IPS-15b (cell line): ENCODE measurements at regions not wholly inside any gene's neighbourhood (a gene's known extent, or its start where the extent isn't known, plus 50 kb on each side); places are given as distances from the start of the nearest gene placed in this dataset.

Experiments used
- H3K27me3 ChIP-seq: one replicate; pipeline ENCODE4 v1.6.1; 2013; ENCODE audit warnings: low read length; ENCODE audit not compliant: control insufficient read depth, insufficient read depth
- H3K36me3 ChIP-seq: one replicate; pipeline ENCODE4 v1.6.1; 2013; ENCODE audit warnings: low read length; ENCODE audit not compliant: control insufficient read depth, insufficient read depth
- H3K4me1 ChIP-seq: one replicate; pipeline ENCODE4 v1.6.1; 2013; ENCODE audit warnings: mild to moderate bottlenecking, low read length; ENCODE audit not compliant: control insufficient read depth, insufficient read depth
- H3K4me3 ChIP-seq: one replicate; pipeline ENCODE4 v1.5.1; 2013; ENCODE audit warnings: low read depth, low read length
- H3K9ac ChIP-seq: one replicate; pipeline ENCODE4 v1.6.1; 2013; ENCODE audit warnings: low read depth, mild to moderate bottlenecking, low read length
- H3K9me3 ChIP-seq: one replicate; pipeline ENCODE4 v1.6.1; 2013; ENCODE audit warnings: mild to moderate bottlenecking, low read length; ENCODE audit not compliant: control insufficient read depth, insufficient read depth

DNA sequence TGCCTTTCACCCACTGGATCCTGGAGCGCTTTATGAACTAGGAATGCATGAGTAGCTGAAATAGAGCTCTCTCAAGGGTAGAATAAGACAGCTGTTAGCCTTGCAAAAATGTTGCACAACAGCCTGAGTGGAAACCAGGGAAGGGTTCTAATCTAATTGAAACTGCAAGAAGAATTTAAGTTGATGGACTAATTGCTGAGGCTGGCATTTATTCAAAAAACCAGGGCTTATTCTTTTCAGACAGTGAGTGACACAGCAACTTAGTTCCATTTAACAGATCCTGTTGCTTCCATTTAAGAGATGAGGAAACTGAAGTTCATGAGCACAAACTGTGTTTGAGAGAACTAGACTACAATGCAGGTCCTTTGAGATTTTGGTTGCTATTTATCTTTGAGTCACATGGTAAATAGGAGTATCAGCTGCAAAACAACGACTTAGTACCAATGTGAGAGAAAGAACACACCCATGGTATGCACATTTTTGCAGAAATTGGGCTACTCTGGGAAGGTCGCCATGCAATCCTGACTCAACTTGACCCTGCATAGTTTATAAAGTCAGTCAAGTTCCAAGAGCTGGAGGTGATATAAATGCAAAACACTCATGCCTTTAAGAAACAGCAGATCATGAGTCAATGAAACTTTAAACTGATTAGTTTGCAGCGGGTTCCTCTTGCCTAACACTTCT lies 76.4 kb upstream of the PARD3B start:
- Histone ChIP-seq H3K9me3 (no peaks in the 10 kb centered on the region), H3K4me3 (no peak overlapping the region), H3K36me3 (no peaks in the 10 kb centered on the region), H3K4me1 (no peaks in the 10 kb centered on the region), H3K9ac (no peak overlapping the region), H3K27me3 (no peaks in the 10 kb centered on the region)

GRCh38 chr2:204470178-204470620 lies 75.1 kb upstream of the PARD3B start:
- no peak overlapping the region for H3K4me3 ChIP-seq
- no peaks in the 10 kb centered on the region for H3K36me3 ChIP-seq
- H3K27me3 ChIP-seq = no peaks in the 10 kb centered on the region
- H3K9ac ChIP-seq = no peak overlapping the region
- no peaks in the 10 kb centered on the region for H3K9me3 ChIP-seq
- H3K4me1 ChIP-seq = no peaks in the 10 kb centered on the region

DNA sequence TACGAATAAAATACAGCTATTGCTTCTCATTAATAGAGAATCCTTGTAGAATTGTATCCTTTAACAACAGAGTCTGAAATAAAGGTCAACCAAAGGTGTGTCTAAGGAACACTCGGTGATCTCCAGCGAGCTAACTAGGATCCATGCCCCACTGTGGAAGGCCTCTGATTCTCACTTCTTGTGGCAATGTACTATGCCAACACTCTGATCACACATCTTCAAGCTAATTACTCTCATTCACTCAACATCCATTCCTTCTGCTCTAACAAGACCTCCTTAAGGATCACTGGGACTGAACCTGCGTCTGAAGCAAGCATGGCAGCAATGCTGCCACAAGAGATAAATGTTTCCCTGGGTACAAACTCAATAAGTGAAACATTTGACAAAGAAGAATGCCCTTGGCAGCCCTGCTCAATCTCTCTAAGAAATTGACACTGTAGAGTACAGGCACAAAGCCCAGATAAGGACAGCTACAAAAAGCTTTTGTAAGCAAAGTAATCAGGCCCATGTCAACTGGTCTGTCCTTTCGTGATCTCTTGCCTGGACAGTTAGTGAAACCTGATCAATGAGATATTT lies 74.6 kb upstream of the PARD3B start:
- Histone ChIP-seq H3K4me1 (no peaks in the 10 kb centered on the region), H3K9ac (no peak overlapping the region), H3K4me3 (no peak overlapping the region), H3K36me3 (no peaks in the 10 kb centered on the region), H3K27me3 (no peaks in the 10 kb centered on the region), H3K9me3 (no peaks in the 10 kb centered on the region)

DNA sequence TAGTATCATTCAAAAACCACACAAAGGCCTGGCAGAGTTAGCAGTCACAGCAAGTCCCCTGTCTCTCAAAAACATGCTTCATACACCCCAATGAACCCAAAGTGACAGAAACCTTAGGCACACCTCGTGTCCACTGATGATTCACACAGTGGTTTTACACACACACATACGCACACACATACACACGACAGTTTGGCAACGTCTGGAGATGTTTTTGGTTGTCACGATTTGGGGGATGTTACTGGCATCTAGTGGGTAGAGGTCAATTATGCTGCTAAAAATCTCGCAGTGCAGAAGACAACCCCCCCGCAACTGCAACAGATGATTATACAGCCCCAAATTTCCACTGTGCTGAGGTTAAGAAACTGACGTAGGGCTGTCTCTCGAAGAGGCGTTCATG lies 72.9 kb upstream of the PARD3B start:
- Histone ChIP-seq H3K27me3 (no peaks in the 10 kb centered on the region), H3K4me3 (no peak overlapping the region), H3K36me3 (no peaks in the 10 kb centered on the region), H3K9ac (no peak overlapping the region), H3K4me1 (no peaks in the 10 kb centered on the region), H3K9me3 (no peaks in the 10 kb centered on the region)

GRCh38 chr2:204473224-204473623 lies 72.1 kb upstream of the PARD3B start:
- no peak overlapping the region for H3K9ac ChIP-seq
- no peaks in the 10 kb centered on the region for H3K36me3 ChIP-seq

DNA sequence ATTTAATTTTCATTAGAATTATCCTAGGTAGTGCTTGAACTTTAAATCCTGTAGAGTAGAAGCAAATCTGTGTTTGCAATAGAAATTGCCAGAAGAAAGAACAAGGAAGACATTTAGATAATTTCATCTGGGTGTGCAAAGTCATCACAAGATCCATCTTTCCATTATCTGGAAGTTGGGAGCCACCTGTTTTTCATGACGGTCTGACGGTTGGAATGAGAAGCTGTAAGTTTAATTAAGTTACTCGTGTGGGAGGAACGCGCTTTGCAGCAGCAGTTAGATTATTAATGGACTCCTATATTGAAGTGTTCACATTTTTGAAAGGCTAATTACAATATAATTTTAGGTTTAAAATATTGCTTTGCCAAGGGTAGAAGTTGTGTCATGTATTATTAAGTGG lies 69.9 kb upstream of the PARD3B start:
- Histone ChIP-seq H3K9ac (no peak overlapping the region), H3K27me3 (no peaks in the 10 kb centered on the region), H3K4me1 (no peaks in the 10 kb centered on the region), H3K4me3 (no peak overlapping the region), H3K9me3 (no peaks in the 10 kb centered on the region), H3K36me3 (no peaks in the 10 kb centered on the region)

More at GRCh38 chr2:204473224-204473623, 72.1 kb upstream of the PARD3B start:
- H3K4me3 ChIP-seq = no peak overlapping the region
- H3K27me3 ChIP-seq = no peaks in the 10 kb centered on the region
- no peaks in the 10 kb centered on the region for H3K4me1 ChIP-seq
- no peaks in the 10 kb centered on the region for H3K9me3 ChIP-seq

GRCh38 chr2:204477358-204477950 lies 67.8 kb upstream of the PARD3B start:
- no peaks in the 10 kb centered on the region for H3K36me3 ChIP-seq

DNA sequence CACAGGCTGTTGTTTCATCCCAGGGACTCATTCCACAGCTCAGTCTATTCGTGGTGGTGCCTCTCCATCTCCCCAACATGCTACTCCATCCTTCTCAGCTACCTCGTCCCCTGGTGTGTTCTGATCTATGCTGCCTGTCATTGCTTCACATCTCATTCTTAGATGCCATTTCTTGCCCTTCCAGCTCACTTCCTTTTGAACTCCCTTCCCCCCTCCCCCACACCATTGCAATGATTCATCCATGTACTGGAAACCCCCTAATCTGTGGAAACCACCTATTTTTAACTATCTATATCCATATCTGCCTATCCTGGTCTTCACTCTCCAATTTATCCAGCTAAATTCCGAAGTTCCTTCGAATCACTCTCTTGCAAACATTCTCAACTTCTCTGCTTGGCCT lies 65.7 kb upstream of the PARD3B start:
- Histone ChIP-seq H3K36me3 (no peaks in the 10 kb centered on the region), H3K4me1 (no peaks in the 10 kb centered on the region), H3K27me3 (no peaks in the 10 kb centered on the region), H3K4me3 (no peak overlapping the region), H3K9ac (no peak overlapping the region), H3K9me3 (no peaks in the 10 kb centered on the region)

More at GRCh38 chr2:204477358-204477950, 67.8 kb upstream of the PARD3B start:
- no peaks in the 10 kb centered on the region for H3K27me3 ChIP-seq
- no peak overlapping the region for H3K9ac ChIP-seq
- H3K9me3 ChIP-seq = no peaks in the 10 kb centered on the region
- H3K4me3 ChIP-seq = no peak overlapping the region
- no peaks in the 10 kb centered on the region for H3K4me1 ChIP-seq

- Histone ChIP-seq H3K9me3 (no peaks in the 10 kb centered on the region), H3K4me1 (no peaks in the 10 kb centered on the region), H3K36me3 (no peaks in the 10 kb centered on the region), H3K4me3 (no peak overlapping the region), H3K9ac (no peak overlapping the region), H3K27me3 (no peaks in the 10 kb centered on the region)
Measured at GRCh38 chr2:204480676-204481075, 64.6 kb upstream of the PARD3B start.

DNA sequence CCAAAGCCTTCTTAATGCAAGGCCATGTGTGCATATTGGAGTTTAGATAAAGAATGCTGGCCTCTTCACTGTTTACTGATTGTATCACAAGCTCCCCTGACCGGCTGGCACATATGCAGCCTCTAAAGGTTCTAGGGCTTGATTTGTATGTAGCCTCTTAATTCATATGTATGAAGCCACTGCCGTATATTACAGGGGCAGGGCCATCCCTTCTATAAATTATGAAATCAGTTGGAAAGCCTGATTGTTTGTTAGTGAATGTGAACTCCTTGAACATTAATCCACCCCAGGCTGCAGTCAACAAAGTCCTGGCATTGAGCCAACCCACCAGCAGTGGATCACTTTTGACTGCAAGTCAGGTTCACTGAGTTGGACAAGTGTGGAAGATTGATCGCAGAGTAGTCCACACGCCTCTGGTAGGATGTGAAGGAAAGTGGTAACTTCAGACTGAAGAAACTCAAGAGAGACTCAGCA lies 61.6 kb upstream of the PARD3B start:
- H3K4me1 ChIP-seq = no peaks in the 10 kb centered on the region

DNA sequence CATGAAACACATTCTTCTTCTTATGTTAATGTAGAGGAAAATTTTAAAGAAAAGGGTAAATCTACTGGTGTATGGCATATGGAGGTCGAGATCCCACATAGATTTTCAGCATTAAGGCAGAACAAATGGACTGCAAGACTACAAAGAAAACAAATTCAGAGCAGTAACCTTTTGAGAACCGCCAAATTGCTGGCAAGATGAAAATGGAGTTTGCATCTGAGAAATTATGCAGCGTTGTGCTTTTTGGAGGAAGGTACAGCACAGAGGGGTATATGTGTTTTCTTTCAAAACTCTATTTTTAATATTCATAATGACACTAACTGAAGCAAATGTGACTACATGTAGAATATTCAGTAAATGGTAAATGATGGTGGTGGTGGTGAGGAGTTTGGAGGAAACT lies 59.0 kb upstream of the PARD3B start:
- Histone ChIP-seq H3K4me1 (no peaks in the 10 kb centered on the region), H3K9ac (no peak overlapping the region), H3K27me3 (no peaks in the 10 kb centered on the region)

More for the DNA sequence above, 61.6 kb upstream of the PARD3B start:
- Histone ChIP-seq H3K27me3 (no peaks in the 10 kb centered on the region), H3K36me3 (no peaks in the 10 kb centered on the region), H3K9me3 (no peaks in the 10 kb centered on the region), H3K4me3 (no peak overlapping the region), H3K9ac (no peak overlapping the region)

GRCh38 chr2:204486805-204487204 lies 58.5 kb upstream of the PARD3B start:
- H3K9me3 ChIP-seq = no peaks in the 10 kb centered on the region
- H3K27me3 ChIP-seq = no peaks in the 10 kb centered on the region
- H3K36me3 ChIP-seq = no peaks in the 10 kb centered on the region
- H3K4me1 ChIP-seq = no peaks in the 10 kb centered on the region
- H3K4me3 ChIP-seq = no peak overlapping the region
- H3K9ac ChIP-seq = no peak overlapping the region

More for the DNA sequence above, 59.0 kb upstream of the PARD3B start:
- Histone ChIP-seq H3K9me3 (no peaks in the 10 kb centered on the region), H3K4me3 (no peak overlapping the region), H3K36me3 (no peaks in the 10 kb centered on the region)
